ENCODE measurements at regions not wholly inside any gene's neighbourhood (a gene's known extent, or its start where the extent isn't known, plus 50 kb on each side); places are given as distances from the start of the nearest gene placed in this dataset.

GRCh38 chr4:72953571-72953970 lies 115.9 kb downstream of the COX18 start:
- TF ChIP-seq EZH2 (IDR thresholded peaks at IDR 0.05; ENCODE audit: insufficient read depth, poor library complexity, severe bottlenecking) (no peak), EZH2phosphoT487 (IDR thresholded peaks at IDR 0.05; ENCODE audit: insufficient read depth, low read depth) (no peak)
